Erythroblast (primary cell): ENCODE measurements at regions not wholly inside any gene's neighbourhood (a gene's known extent, or its start where the extent isn't known, plus 50 kb on each side); places are given as distances from the start of the nearest gene placed in this dataset.

Experiments
- GATA1 ChIP-seq: IDR thresholded peaks from 2 replicates; pipeline ENCODE4 v1.6.1; 2011; ENCODE audit warnings: low read depth, mild to moderate bottlenecking, control low read depth, low read length, moderate library complexity
- POLR2A ChIP-seq: IDR thresholded peaks from 2 replicates; pipeline ENCODE4 v1.6.1; 2011; ENCODE audit warnings: mild to moderate bottlenecking, low read length

- TF ChIP-seq POLR2A, result no peak
- no peak for TF ChIP-seq GATA1
These were observed 90.3 kb upstream of the PTPN3 start for GRCh38 chr9:109588415-109588814.
